Adrenal gland (tissue), 5 donors: ENCODE measurements at regions not wholly inside any gene's neighbourhood (a gene's known extent, or its start where the extent isn't known, plus 50 kb on each side); places are given as distances from the start of the nearest gene placed in this dataset.

Experiments used
- POLR2A ChIP-seq, 2 donors: fragments of 450-650 bp; IDR thresholded peaks; one replicate each; pipeline ENCODE4 v1.6.1; 2017; ENCODE audit warnings: antibody characterized with exemption in 2 of 2, mild to moderate bottlenecking in 2 of 2, moderate library complexity in 1 of 2
- TF ChIP-seq, protein P1 (sequence below), 6 experiments: fragments of 450-650 bp in 4 of 6; fragments of 200-600 bp in 2 of 6; sonication (generic) in 1 of 6; IDR thresholded peaks; 1 replicate in 5 of 6; 2 replicates in 1 of 6; pipeline versions ENCODE4 v1.5.1 to v1.8.0; 2016 to 2021; ENCODE audit warnings: antibody characterized with exemption in 6 of 6, mild to moderate bottlenecking in 2 of 6, moderate library complexity in 1 of 6
- donor health status: DM: no; HTN: no; CAD: no.

DNA sequence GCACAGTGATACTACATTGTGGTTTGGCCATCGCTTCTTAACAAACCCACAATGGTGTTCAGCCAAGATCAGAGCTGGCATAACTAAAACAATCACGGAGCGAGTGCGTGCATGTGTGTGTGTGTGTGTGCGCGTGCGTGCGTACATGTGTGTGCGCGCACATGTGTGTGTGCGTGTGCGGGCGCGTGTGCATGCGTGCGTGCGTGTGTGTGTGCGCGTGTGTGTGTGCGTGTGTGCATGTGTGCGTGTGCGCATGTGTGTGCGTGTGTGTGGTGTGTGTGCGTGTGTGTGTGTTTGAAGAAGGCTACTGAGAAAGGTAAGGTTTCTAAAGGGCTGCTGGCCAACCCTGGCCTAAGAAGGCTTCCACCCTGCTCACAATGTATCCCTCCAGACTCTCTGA is 582.4 kb downstream of the CMPK2 start:
- no peak for TF ChIP-seq POLR2A (IDR thresholded peaks at IDR 0.05)
- TF ChIP-seq, protein P1, sequence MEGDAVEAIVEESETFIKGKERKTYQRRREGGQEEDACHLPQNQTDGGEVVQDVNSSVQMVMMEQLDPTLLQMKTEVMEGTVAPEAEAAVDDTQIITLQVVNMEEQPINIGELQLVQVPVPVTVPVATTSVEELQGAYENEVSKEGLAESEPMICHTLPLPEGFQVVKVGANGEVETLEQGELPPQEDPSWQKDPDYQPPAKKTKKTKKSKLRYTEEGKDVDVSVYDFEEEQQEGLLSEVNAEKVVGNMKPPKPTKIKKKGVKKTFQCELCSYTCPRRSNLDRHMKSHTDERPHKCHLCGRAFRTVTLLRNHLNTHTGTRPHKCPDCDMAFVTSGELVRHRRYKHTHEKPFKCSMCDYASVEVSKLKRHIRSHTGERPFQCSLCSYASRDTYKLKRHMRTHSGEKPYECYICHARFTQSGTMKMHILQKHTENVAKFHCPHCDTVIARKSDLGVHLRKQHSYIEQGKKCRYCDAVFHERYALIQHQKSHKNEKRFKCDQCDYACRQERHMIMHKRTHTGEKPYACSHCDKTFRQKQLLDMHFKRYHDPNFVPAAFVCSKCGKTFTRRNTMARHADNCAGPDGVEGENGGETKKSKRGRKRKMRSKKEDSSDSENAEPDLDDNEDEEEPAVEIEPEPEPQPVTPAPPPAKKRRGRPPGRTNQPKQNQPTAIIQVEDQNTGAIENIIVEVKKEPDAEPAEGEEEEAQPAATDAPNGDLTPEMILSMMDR (IDR thresholded peaks at IDR 0.05) = no peak
